ENCODE measurements at regions not wholly inside any gene's neighbourhood (a gene's known extent, or its start where the extent isn't known, plus 50 kb on each side); places are given as distances from the start of the nearest gene placed in this dataset.
"Not testable (repeated sequence)": the region's sequence is repeated elsewhere in the genome, so short reads cannot be mapped to it uniquely, and the experiment has no call there.

DNA sequence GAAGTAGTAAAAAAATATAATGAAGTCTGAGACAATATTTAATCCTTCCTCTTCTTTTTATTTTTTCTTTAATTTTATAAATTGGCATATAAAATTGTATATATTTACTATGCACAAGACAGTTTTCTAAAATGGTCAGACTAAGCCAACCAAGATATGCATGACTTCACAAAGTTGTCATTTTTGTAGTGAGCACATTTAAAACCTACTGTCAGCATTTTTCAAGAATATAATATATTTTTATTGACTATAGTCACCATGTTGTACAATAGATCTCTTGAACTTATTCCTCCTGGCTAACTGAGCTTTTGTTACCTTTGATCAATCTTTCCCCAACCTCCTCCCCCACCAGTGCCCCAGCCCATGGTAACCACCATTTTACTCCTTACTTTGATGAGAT lies 129.2 kb downstream of the ATP6V1G3 start:
- no peak for DNase-seq (ENCODE audit: low read depth)

GRCh38 chr1:198408716-198409115 lies 131.8 kb downstream of the ATP6V1G3 start:
- no peak for DNase-seq (ENCODE audit: low read depth)

DNA sequence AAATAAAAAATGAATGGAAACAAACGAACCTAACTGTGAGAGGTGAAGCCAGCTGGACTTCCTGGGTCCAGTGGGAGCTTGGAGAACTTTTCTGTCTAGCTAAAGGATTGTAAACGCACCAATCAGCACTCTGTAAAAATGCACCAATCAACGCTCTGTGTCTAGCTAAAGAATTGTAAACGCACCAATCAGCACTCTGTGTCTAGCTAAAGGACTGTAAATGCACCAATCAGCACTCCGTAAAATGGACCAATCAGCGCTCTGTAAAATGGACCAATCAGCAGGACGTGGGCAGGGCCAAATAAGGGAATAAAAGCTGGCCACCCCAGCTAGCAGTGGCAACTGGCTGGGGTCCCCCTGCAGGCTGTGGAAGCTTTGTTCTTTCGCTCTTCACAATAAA lies 135.8 kb downstream of the ATP6V1G3 start:
- not testable (repeated sequence) for DNase-seq (ENCODE audit: low read depth)

DNA sequence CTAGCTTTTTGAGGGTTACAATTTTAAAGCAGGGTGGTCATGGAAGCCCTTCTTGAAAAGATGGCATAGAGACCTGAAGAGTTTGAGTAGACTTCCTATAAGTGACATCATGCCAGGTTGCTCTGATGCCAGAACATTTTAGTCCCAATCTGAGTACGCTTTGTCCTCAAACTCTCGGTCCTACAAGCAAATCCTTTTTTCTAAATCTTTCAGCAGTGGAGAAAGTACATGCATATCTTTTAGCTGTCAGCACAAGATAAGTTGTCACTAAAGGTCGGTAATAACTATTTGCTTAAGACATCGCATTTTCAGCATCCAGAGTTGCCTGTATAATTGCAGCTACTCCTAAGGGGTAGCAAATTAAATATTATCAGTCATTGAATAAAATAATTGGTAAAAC lies 140.4 kb downstream of the ATP6V1G3 start:
- DNase-seq (ENCODE audit: low read depth) = no peak

- DNase-seq (ENCODE audit: low read depth) = no peak
Observed at GRCh38 chr1:198399452-198399851, 141.0 kb downstream of the ATP6V1G3 start.

DNA sequence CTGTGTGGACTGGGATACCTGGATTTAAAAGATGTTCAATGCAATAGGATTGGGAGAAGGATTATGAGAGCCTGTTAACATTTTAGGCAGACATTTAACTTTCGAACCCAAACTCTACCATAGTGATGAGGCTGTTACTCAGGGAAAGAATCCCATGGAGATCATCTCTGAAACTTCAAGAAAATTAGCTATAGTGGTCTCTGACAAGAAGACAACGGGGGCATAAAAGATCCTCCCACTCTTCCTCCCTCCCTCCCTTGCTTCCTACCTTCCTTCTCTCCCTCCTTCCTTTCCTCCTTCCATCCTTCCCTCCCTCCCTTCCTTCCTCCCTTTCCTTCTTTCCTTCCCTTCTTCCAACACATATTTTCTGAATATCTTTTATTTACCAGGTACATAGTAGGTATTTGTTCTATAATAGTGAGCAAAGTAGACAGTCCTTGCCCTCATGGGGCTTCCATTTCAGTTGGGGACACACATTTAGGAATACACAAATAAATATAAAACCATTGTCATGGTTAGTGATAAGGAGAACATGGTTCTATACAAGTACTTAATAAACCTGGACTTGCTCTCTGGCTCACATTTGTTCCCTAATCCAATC lies 143.2 kb downstream of the ATP6V1G3 start:
- DNase-seq (ENCODE audit: low read depth) = no peak

DNA sequence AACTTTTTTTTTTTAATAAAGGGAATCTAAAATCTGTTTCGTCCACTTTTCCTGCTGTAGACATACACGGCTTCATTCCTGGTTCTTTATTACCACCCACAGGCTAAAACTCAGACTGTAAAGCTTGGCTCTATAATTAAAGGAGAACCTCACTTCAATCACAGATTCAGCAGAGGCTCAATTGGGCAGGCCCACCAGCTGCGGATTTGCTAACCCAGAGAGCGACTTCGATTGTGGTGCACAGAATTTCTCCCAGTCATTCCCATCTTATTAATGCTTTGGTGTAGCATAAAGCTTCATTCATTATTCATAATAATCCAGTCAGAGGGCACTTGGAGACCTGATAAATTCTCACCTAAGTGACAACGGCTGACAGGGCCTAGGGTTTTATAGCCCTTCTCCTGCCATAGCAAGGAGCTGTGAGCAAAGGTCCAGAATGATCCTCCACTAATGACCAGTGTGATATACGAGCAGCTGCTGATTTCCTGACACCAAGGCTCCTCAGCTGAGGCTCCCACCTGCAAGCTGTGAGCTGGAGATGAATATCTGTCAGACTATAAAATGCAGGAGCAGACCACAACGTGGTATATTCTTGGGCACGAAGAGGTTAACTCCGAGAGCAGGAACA lies 149.0 kb downstream of the ATP6V1G3 start:
- DNase-seq (ENCODE audit: low read depth) = no peak

DNA sequence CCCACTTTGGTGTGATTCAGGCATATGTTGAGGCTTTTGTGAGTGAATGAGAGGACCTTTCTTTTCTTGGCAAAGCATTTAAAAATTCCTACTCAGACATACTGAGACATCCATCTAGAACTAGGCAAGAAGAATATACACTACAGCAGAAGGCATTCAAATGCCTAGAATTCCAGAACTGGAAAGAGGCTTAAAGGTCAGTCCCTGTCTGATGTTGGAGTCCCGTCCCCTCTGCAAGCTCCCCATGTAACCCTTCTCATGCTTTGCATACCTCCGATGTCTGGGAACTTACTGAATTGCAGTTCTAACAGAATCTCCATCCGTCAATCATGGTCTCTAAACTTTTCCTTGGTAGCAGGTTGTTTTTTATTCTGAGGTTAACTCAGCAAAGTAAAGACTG lies 152.9 kb downstream of the ATP6V1G3 start:
- DNase-seq (ENCODE audit: low read depth) = no peak

- DNase-seq (ENCODE audit: low read depth) = no peak
Observed at GRCh38 chr1:198380275-198380674, 160.2 kb downstream of the ATP6V1G3 start.

DNA sequence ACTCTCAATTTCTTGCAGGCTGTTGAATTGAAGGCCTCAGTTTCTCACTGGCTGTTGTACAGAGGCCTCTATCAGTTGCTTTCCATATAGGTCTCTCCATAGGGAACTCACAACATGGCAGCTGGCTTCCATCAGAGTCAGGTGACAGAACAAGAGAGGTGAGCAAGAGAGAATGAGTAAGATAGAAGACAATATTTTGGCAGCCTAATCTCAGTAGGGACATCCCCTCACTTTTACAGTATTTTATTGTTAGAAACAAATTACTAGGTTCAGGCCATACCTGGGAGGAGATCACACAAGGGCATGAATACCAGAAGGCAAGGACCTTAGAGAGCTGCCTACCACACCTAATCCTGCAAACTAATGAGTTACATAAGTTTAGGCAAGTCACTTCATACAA lies 162.8 kb downstream of the ATP6V1G3 start:
- no peak for DNase-seq (ENCODE audit: low read depth)

DNA sequence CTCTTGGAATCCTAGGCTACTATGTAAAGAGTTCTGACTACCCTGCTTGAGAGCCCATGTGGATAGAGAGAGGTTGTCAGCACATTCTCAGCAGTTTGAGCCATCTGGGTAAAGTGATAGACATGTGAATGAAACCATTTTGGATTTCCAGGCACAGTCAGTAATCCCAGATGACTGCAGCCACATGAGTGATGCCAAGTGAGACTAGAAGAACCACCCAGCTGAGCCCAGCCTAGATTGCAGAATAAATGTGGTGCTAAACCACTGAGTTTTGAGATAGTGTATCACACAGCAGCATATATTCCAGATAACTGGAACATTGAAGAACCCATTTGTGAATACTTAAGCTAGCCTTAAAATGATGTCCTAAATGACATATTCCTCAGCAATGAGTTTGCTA lies 166.2 kb downstream of the ATP6V1G3 start:
- DNase-seq (ENCODE audit: low read depth) = no peak

DNA sequence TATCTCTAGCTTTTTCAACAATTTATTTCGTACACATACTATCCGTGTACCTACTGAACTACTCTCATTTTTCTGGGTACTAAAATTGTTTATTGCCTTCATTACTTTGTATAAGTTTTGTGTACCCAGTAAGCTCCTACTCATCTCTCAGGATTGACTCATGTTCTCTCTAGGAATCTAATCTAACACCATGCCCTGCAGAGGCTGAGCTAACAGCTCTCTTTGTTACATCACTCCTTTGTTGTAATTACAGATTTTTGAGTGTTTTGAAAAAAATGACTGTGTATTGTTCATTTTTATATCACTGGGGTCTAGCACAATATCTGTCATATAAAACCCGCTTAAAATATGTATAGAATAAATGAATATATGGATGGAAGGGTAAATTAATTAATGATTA lies 167.1 kb downstream of the ATP6V1G3 start:
- peak; percentile 1 for DNase-seq (ENCODE audit: low read depth)
